ENCODE measurements at regions not wholly inside any gene's neighbourhood (a gene's known extent, or its start where the extent isn't known, plus 50 kb on each side); places are given as distances from the start of the nearest gene placed in this dataset.

DNA sequence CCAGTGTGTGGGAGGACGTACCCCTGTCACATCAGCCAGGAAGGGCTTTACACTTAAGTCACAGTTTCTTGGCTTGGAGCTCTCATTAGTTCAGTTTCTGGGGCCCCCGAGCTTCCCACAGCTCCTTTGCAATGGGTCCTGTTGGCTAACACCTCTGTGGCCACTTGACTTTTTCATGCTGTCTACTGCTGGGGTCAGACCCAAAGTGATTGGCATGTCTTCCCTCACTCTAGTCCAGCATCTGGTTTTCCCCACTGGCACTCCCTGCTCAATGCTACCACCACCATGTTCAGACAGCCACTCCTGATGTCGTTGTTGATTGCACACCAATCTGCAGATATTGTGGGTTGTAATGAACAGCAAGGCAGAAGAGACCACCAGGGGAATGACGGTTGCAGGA is 379.0 kb downstream of the FOXO1 start:
- H3K36me3 Mint-ChIP-seq (ENCODE audit: low read depth) = no peaks in the 10 kb centered on the region
- no peak overlapping the region for H3K27ac Mint-ChIP-seq
- no peak overlapping the region for H3K4me3 Mint-ChIP-seq
- no peaks in the 10 kb centered on the region for H3K27me3 Mint-ChIP-seq (ENCODE audit: low read depth)
- no peaks in the 10 kb centered on the region for H3K9me3 Mint-ChIP-seq
- peaks cover 6% of the 10 kb centered on the region for H3K4me1 Mint-ChIP-seq (ENCODE audit: low read depth)

DNA sequence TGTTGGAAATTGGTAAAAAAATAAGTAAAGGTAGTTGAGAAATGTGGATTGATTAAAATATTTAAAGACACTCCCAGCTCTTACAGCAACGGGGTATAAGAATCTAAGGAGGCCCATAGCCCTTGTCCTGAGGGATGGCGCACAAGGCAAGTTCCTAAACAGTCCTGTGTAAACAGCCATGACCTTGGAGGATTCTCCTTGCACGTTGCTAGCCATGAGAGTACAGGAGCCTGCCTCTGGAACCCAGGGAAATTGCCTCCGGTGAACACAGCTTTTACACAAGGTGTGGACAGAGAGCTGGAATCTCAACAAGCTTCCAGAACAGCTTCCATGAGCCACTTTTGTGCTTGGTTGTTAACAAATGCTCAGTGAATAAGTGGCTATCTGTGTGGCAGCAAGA is 378.2 kb downstream of the FOXO1 start:
- H3K9me3 Mint-ChIP-seq = no peaks in the 10 kb centered on the region
- H3K4me3 Mint-ChIP-seq = no peak overlapping the region
- H3K27me3 Mint-ChIP-seq (ENCODE audit: low read depth) = no peaks in the 10 kb centered on the region
- H3K4me1 Mint-ChIP-seq (ENCODE audit: low read depth) = peaks cover 6% of the 10 kb centered on the region
- H3K27ac Mint-ChIP-seq = no peak overlapping the region
- H3K36me3 Mint-ChIP-seq (ENCODE audit: low read depth) = no peaks in the 10 kb centered on the region

DNA sequence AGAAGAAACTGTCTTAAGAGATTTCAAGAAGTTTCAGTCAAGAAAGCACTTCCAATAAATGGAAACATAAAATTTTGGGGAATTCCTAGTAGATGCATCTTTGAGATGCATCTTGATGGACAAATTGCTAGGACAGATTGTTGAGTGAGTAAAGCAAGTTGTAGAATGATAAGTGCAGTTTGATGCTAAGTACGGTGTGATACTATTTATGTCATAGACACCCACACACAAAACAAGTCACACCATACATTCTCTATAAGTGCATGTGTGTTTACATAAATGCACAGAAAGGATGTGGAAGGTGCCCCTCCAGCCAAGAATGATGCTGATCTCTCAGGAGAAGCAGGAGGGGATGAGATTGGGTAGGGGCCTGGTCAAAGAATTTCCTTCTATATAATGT is 375.7 kb downstream of the FOXO1 start:
- H3K36me3 Mint-ChIP-seq (ENCODE audit: low read depth) = no peaks in the 10 kb centered on the region
- H3K27ac Mint-ChIP-seq = no peak overlapping the region
- H3K4me3 Mint-ChIP-seq = no peak overlapping the region
- peaks cover 6% of the 10 kb centered on the region for H3K4me1 Mint-ChIP-seq (ENCODE audit: low read depth)
- H3K9me3 Mint-ChIP-seq = peaks cover 2% of the 10 kb centered on the region
- no peaks in the 10 kb centered on the region for H3K27me3 Mint-ChIP-seq (ENCODE audit: low read depth)

GRCh38 chr13:40292108-40292507 is 374.3 kb downstream of the FOXO1 start:
- Mint-ChIP-seq H3K4me1 (ENCODE audit: low read depth) (peaks cover 6% of the 10 kb centered on the region), H3K36me3 (ENCODE audit: low read depth) (peaks cover 4% of the 10 kb centered on the region), H3K4me3 (no peak overlapping the region), H3K9me3 (peaks cover 10% of the 10 kb centered on the region), H3K27me3 (ENCODE audit: low read depth) (no peaks in the 10 kb centered on the region), H3K27ac (no peak overlapping the region)

GRCh38 chr13:40292536-40292935 is 373.9 kb downstream of the FOXO1 start:
- Mint-ChIP-seq H3K9me3 (peaks cover 10% of the 10 kb centered on the region), H3K4me1 (ENCODE audit: low read depth) (peaks cover 6% of the 10 kb centered on the region), H3K27ac (no peak overlapping the region), H3K36me3 (ENCODE audit: low read depth) (peaks cover 4% of the 10 kb centered on the region), H3K4me3 (no peak overlapping the region), H3K27me3 (ENCODE audit: low read depth) (no peaks in the 10 kb centered on the region)

GRCh38 chr13:40302351-40302750 is 364.1 kb downstream of the FOXO1 start:
- Mint-ChIP-seq H3K36me3 (ENCODE audit: low read depth) (peaks cover 14% of the 10 kb centered on the region), H3K4me1 (ENCODE audit: low read depth) (peaks cover 2% of the 10 kb centered on the region)

GRCh38 chr13:40304391-40304790 is 362.1 kb downstream of the FOXO1 start:
- no peak overlapping the region for H3K27ac Mint-ChIP-seq
- peaks cover 53% of the 10 kb centered on the region for H3K9me3 Mint-ChIP-seq
- H3K4me3 Mint-ChIP-seq = no peak overlapping the region
- peaks cover 4% of the 10 kb centered on the region for H3K4me1 Mint-ChIP-seq (ENCODE audit: low read depth)
- H3K36me3 Mint-ChIP-seq (ENCODE audit: low read depth) = peaks cover 14% of the 10 kb centered on the region
- no peaks in the 10 kb centered on the region for H3K27me3 Mint-ChIP-seq (ENCODE audit: low read depth)

More at GRCh38 chr13:40302351-40302750, 364.1 kb downstream of the FOXO1 start:
- peaks cover 46% of the 10 kb centered on the region for H3K9me3 Mint-ChIP-seq
- no peak overlapping the region for H3K4me3 Mint-ChIP-seq
- H3K27me3 Mint-ChIP-seq (ENCODE audit: low read depth) = no peaks in the 10 kb centered on the region
- H3K27ac Mint-ChIP-seq = no peak overlapping the region

GRCh38 chr13:40306817-40307216 is 359.6 kb downstream of the FOXO1 start:
- no peak overlapping the region for H3K4me3 Mint-ChIP-seq
- H3K27me3 Mint-ChIP-seq (ENCODE audit: low read depth) = no peaks in the 10 kb centered on the region
- peaks cover 42% of the 10 kb centered on the region for H3K9me3 Mint-ChIP-seq
- H3K4me1 Mint-ChIP-seq (ENCODE audit: low read depth) = peaks cover 4% of the 10 kb centered on the region
- peaks cover 14% of the 10 kb centered on the region for H3K36me3 Mint-ChIP-seq (ENCODE audit: low read depth)
- no peak overlapping the region for H3K27ac Mint-ChIP-seq

- Mint-ChIP-seq H3K4me3 (no peak overlapping the region), H3K9me3 (peaks cover 31% of the 10 kb centered on the region), H3K36me3 (ENCODE audit: low read depth) (peaks cover 12% of the 10 kb centered on the region), H3K27me3 (ENCODE audit: low read depth) (no peaks in the 10 kb centered on the region), H3K4me1 (ENCODE audit: low read depth) (peaks cover 16% of the 10 kb centered on the region), H3K27ac (no peak overlapping the region)
These were observed 356.6 kb downstream of the FOXO1 start for GRCh38 chr13:40309881-40310280.

DNA sequence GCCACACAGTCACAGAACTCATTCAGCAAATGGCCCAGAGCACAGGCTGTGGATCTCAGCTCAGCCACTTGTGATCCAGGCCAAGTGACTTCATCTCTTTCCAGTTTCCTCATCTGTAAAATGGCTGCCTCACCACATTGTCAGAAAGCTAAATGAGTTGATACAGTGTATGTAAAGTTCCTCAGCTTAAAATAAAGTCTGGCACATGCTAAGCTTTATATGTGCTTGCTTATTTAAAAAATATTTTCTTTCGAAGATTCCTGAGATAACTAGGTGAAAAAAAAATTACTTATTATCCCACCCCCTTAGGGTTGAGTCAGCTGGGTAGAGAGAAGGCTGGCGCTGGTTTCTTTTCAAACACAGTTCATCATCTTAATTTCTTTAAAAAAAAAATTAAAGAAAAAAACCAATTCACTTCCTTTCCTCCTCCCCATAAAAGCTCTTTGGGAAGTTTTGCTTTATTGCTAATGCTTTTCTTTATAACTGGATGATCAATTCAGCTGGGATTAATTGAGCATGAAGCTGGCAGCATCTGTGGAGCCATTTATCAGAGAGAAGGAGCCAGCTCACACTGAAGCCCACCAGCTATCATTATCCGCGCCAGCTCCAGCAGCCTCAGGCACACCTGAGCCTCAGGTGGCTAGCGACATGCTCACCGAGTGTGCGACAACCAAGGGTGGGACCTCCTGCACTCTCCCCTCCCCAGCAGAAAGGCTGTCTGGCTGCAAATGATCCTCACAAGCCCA is 354.9 kb downstream of the FOXO1 start:
- Mint-ChIP-seq H3K27me3 (ENCODE audit: low read depth) (no peaks in the 10 kb centered on the region), H3K9me3 (peaks cover 18% of the 10 kb centered on the region), H3K27ac (no peak overlapping the region), H3K36me3 (ENCODE audit: low read depth) (peaks cover 4% of the 10 kb centered on the region), H3K4me1 (ENCODE audit: low read depth) (peaks cover 33% of the 10 kb centered on the region), H3K4me3 (no peak overlapping the region)

DNA sequence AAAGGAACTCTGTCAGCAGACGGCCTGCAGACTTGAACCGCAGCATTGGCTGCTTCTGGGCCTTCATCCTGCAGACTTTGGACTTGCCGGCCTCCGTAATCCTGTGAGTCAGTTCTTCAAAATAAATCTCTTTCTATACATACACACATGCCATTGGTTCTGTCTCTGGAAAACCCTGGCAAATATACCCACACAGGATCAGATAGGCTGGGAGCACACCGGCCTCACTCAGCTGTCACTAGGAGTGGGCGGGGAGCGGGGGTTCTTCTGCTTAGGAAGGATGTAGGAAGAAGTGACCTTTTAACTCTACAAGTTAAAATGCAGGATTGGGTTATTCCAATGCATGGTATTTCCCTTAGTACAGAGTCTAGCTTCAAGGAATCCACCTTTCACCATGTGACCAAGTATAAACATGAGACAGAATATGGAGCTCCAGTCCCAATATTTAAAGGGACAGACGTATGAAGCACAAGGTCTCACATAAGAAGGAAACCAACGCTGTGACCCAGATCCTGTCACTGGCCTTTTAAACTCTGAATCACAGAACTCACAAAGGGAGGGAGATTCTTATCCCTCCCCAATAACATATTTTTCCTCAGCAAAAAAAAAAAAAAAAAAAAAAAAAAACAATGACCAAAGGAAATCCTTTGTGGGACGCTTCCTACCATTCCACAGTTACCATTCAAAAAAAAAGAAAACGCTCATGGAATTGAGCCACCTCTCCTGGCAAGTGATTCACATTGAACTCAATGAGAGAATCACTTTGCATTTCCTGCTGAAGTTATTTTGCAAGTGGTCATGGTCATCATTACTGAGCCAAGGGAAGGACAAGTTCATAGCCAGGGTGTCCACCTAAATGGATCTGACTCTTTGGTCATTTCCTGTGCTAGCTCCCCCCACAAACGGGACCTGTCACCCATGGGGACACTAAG is 352.9 kb downstream of the FOXO1 start:
- Mint-ChIP-seq H3K9me3 (peaks cover 1% of the 10 kb centered on the region), H3K4me3 (no peak overlapping the region), H3K4me1 (ENCODE audit: low read depth) (peaks cover 46% of the 10 kb centered on the region), H3K27ac (no peak overlapping the region), H3K36me3 (ENCODE audit: low read depth) (peaks cover 5% of the 10 kb centered on the region), H3K27me3 (ENCODE audit: low read depth) (no peaks in the 10 kb centered on the region)

DNA sequence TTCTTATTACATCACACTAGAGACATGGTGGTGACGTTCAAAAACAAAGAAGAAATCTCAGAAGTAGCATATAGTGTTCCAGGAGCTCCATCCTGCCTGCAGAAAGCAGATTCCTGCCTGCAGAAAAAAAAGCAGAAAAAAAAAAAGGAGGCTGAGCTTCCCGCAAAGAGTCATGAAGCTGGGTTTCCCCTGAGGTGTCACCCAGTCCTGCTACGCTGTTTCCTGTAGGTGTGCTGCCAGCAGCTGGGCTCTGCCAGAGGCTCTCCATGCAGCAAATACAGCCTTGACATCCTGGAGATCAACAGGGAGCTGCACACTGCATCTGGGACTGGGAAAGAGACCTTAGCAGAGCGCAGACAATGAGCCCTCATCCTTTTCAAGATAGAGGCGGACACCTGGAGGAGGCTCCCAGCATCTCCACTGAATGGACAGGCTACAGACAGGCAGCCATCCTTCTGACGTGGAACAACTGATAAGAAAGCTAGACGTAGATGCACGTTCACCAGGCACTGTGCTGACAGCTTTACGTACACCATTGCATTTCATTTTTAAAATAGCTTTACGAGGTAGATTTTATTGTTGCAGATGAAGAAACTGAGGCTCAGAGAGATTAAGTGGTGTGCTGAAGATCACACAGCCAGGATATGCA is 350.9 kb downstream of the FOXO1 start:
- peaks cover 6% of the 10 kb centered on the region for H3K36me3 Mint-ChIP-seq (ENCODE audit: low read depth)
- peaks cover 61% of the 10 kb centered on the region for H3K4me1 Mint-ChIP-seq (ENCODE audit: low read depth)
- H3K27me3 Mint-ChIP-seq (ENCODE audit: low read depth) = no peaks in the 10 kb centered on the region
- peak overlapping the region; percentile 68 for H3K4me3 Mint-ChIP-seq
- H3K9me3 Mint-ChIP-seq = peaks cover 3% of the 10 kb centered on the region
- peak overlapping the region; percentile 95 for H3K27ac Mint-ChIP-seq

DNA sequence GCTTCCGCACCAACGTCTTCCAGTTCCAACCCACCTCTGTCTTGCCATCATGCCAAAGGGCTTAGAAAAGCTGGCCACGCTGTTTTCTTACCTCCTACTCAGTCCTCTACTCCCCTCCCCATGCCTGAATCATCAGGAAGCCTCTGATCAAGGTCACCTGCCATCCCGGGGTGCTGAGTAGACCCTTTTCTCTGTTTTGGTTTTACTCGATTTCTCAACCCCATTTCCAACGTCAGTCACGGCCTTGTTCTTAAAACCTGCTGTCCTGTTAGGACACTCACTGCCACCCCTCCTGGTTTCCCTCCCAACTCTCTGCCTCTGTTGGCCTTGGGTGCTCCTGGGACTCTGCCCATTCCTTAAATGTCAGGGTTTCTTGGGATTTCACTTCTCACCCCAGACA is 350.1 kb downstream of the FOXO1 start:
- Mint-ChIP-seq H3K27me3 (ENCODE audit: low read depth) (no peaks in the 10 kb centered on the region), H3K36me3 (ENCODE audit: low read depth) (peaks cover 7% of the 10 kb centered on the region), H3K4me3 (peak overlapping the region; percentile 25), H3K4me1 (ENCODE audit: low read depth) (peaks cover 62% of the 10 kb centered on the region), H3K9me3 (peaks cover 5% of the 10 kb centered on the region), H3K27ac (peak overlapping the region; percentile 95)

DNA sequence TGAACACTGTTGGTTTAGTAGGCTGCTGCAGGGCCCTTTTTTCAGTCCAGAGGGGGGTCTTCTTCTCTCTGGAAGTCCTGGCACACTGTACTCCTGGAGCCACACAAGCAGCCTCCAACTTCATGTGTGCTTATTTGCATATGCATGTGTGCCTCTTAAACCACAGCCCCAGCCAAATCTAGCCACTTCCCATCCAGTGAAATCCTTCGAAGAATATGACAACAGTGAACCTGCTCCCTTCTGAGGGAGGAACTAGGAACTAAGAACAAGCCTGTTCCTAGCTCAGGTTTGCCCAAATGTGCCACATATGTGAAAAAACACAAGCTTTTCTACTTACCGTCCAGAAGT is 348.5 kb downstream of the FOXO1 start:
- H3K4me3 Mint-ChIP-seq = no peak overlapping the region
- peaks cover 5% of the 10 kb centered on the region for H3K9me3 Mint-ChIP-seq
- H3K36me3 Mint-ChIP-seq (ENCODE audit: low read depth) = peaks cover 6% of the 10 kb centered on the region
- peaks cover 62% of the 10 kb centered on the region for H3K4me1 Mint-ChIP-seq (ENCODE audit: low read depth)
- no peaks in the 10 kb centered on the region for H3K27me3 Mint-ChIP-seq (ENCODE audit: low read depth)
- peak overlapping the region; percentile 78 for H3K27ac Mint-ChIP-seq

All from T-helper 1 cell treated with Interleukin-12 subunit alpha and Interleukin-12 subunit beta and Interleukin-4 antibody, amounts not matched to agents 30 μg/mL and 1 μg/mL, for 36 hours (primary cell).